CD8-positive, alpha-beta memory T cell (primary cell): ENCODE measurements at regions not wholly inside any gene's neighbourhood (a gene's known extent, or its start where the extent isn't known, plus 50 kb on each side); places are given as distances from the start of the nearest gene placed in this dataset.
A peak's percentile ranks its signal among the peaks of the same experiment; 100 is the strongest.

Experiments
- CTCF ChIA-PET: fragments of 350-600 bp; sonication (Branson Sonifier 250); formaldehyde crosslinking; loops from one replicate; lab custom pipeline; 2021; ENCODE audit warnings: antibody characterized with exemption; lab: Charles Lee
- POLR2A ChIA-PET: fragments of 350-600 bp; sonication (Branson Sonifier 250); formaldehyde crosslinking; loops from one replicate; lab custom pipeline; 2021; ENCODE audit warnings: antibody characterized with exemption; lab: Charles Lee
- DNase-seq, 5 donors: peaks; one replicate each; pipeline versions ENCODE4 v3.0.0 to v3.0.0-alpha.2; 2020 to 2022; ENCODE audit warnings: mixed read lengths in 1 of 5
- H3K27ac ChIP-seq: one replicate; pipeline ENCODE4 v1.7.0; 2013; ENCODE audit warnings: low read depth, mild to moderate bottlenecking, low read length, moderate library complexity
- H3K27me3 ChIP-seq: 2 replicates; pipeline ENCODE4 v1.7.0; 2013; ENCODE audit warnings: low read length, mild to moderate bottlenecking; ENCODE audit not compliant: insufficient read depth, poor library complexity, severe bottlenecking
- H3K36me3 ChIP-seq: 2 replicates; pipeline ENCODE4 v1.7.0; 2013; ENCODE audit warnings: mild to moderate bottlenecking, low read length, moderate library complexity; ENCODE audit not compliant: insufficient read depth
- H3K4me1 ChIP-seq: 2 replicates; pipeline ENCODE4 v1.7.0; 2013; ENCODE audit warnings: mild to moderate bottlenecking, low read length, moderate library complexity; ENCODE audit not compliant: insufficient read depth
- H3K4me3 ChIP-seq: 2 replicates; pipeline ENCODE4 v1.7.0; 2013; ENCODE audit warnings: mild to moderate bottlenecking, low read length
- H3K9me3 ChIP-seq: 2 replicates; pipeline ENCODE4 v1.7.0; 2013; ENCODE audit warnings: mild to moderate bottlenecking, low read length
- H3K27ac Mint-ChIP-seq, 8 donors: one replicate each; pipeline ENCODE4 v1.8.0; 2020 to 2021; ENCODE audit warnings: mixed read lengths in 8 of 8, mild to moderate bottlenecking in 6 of 8, inconsistent platforms in 3 of 8, moderate library complexity in 3 of 8
- H3K27me3 Mint-ChIP-seq, 2 donors: one replicate each; pipeline ENCODE4 v1.8.0; 2020 to 2021; ENCODE audit warnings: mixed read lengths in 2 of 2, mild to moderate bottlenecking in 1 of 2, moderate library complexity in 1 of 2
- H3K36me3 Mint-ChIP-seq, 3 donors: one replicate each; pipeline ENCODE4 v1.8.0; 2020 to 2021; ENCODE audit warnings: mixed read lengths in 3 of 3, inconsistent platforms in 1 of 3, mild to moderate bottlenecking in 1 of 3
- H3K4me1 Mint-ChIP-seq, 3 donors: one replicate each; pipeline ENCODE4 v1.8.0; 2020 to 2021; ENCODE audit warnings: mixed read lengths in 3 of 3, inconsistent platforms in 1 of 3, mild to moderate bottlenecking in 1 of 3
- H3K4me3 Mint-ChIP-seq, 7 donors: one replicate each; pipeline ENCODE4 v1.8.0; 2020 to 2021; ENCODE audit warnings: mixed read lengths in 7 of 7, mild to moderate bottlenecking in 6 of 7, moderate library complexity in 4 of 7, inconsistent platforms in 2 of 7
- H3K9me3 Mint-ChIP-seq, 5 donors: one replicate each; pipeline ENCODE4 v1.8.0; 2020 to 2022; ENCODE audit warnings: mixed read lengths in 5 of 5, mild to moderate bottlenecking in 3 of 5, moderate library complexity in 2 of 5, inconsistent platforms in 1 of 5

- Histone ChIP-seq H3K27me3 (no peaks in the 10 kb centered on the region), H3K36me3 (no peaks in the 10 kb centered on the region), H3K9me3 (peaks cover 4% of the 10 kb centered on the region), H3K4me3 (no peak overlapping the region), H3K4me1 (no peaks in the 10 kb centered on the region), H3K27ac (no peak overlapping the region)
- peak in 1 of 5 donors; percentile 29 for DNase-seq
- CTCF ChIA-PET: no interaction called here
- POLR2A ChIA-PET: no interaction called here
- Mint-ChIP-seq H3K4me3 (no peak overlapping the region), H3K9me3 (peaks cover 9 to 22% (median 19%) of the 10 kb centered on the region in 5 donors), H3K27ac (no peak overlapping the region), H3K27me3 (peaks cover 2 to 4% of the 10 kb centered on the region in 2 donors), H3K36me3 (no peaks in the 10 kb centered on the region), H3K4me1 (no peaks in the 10 kb centered on the region)
Measured at GRCh38 chr2:120461546-120462537, 115.9 kb downstream of the INHBB start.

GRCh38 chr2:120463527-120463926 lies 117.6 kb downstream of the INHBB start:
- POLR2A ChIA-PET: no interaction called here
- no peak overlapping the region for H3K27ac Mint-ChIP-seq
- H3K4me3 ChIP-seq: no peak overlapping the region
- H3K9me3 ChIP-seq: no peaks in the 10 kb centered on the region
- H3K27me3 ChIP-seq: no peaks in the 10 kb centered on the region
- H3K27ac ChIP-seq: no peak overlapping the region
- H3K36me3 ChIP-seq: no peaks in the 10 kb centered on the region
- CTCF ChIA-PET: no interaction called here
- no peaks in the 10 kb centered on the region for H3K4me1 ChIP-seq
- no peaks in the 10 kb centered on the region for H3K36me3 Mint-ChIP-seq
- peaks cover 4 to 5% of the 10 kb centered on the region in 2 donors for H3K27me3 Mint-ChIP-seq
- H3K9me3 Mint-ChIP-seq: peaks cover 0 to 8% (median 7%) of the 10 kb centered on the region in 5 donors
- H3K4me3 Mint-ChIP-seq: no peak overlapping the region
- H3K4me1 Mint-ChIP-seq: no peaks in the 10 kb centered on the region
- peak in 1 of 5 donors; percentile 33 for DNase-seq

- peaks cover 5 to 8% of the 10 kb centered on the region in 2 donors for H3K27me3 Mint-ChIP-seq
- no peaks in the 10 kb centered on the region for H3K4me1 Mint-ChIP-seq
- Histone ChIP-seq H3K27me3 (no peaks in the 10 kb centered on the region), H3K27ac (no peak overlapping the region), H3K9me3 (no peaks in the 10 kb centered on the region), H3K4me3 (no peak overlapping the region), H3K4me1 (no peaks in the 10 kb centered on the region), H3K36me3 (no peaks in the 10 kb centered on the region)
- peaks cover 0 to 6% (median 5%) of the 10 kb centered on the region in 5 donors for H3K9me3 Mint-ChIP-seq
- ChIA-PET CTCF (no interaction called here), POLR2A (no interaction called here)
- no peak for DNase-seq
- no peak overlapping the region for H3K4me3 Mint-ChIP-seq
- no peak overlapping the region for H3K27ac Mint-ChIP-seq
- H3K36me3 Mint-ChIP-seq: no peaks in the 10 kb centered on the region
Measured at GRCh38 chr2:120463996-120464395, 118.1 kb downstream of the INHBB start.

GRCh38 chr2:120464448-120464931 lies 118.6 kb downstream of the INHBB start:
- Histone ChIP-seq H3K4me3 (no peak overlapping the region), H3K9me3 (no peaks in the 10 kb centered on the region), H3K27me3 (no peaks in the 10 kb centered on the region), H3K36me3 (no peaks in the 10 kb centered on the region), H3K4me1 (no peaks in the 10 kb centered on the region), H3K27ac (no peak overlapping the region)
- H3K4me3 Mint-ChIP-seq: no peak overlapping the region
- POLR2A ChIA-PET: no interaction called here
- H3K36me3 Mint-ChIP-seq: no peaks in the 10 kb centered on the region
- no peaks in the 10 kb centered on the region for H3K4me1 Mint-ChIP-seq
- CTCF ChIA-PET: no interaction called here
- H3K9me3 Mint-ChIP-seq: peaks cover 0 to 4% (median under 1%) of the 10 kb centered on the region in 5 donors
- DNase-seq: peak in 1 of 5 donors; percentile 20
- peaks cover 5 to 10% of the 10 kb centered on the region in 2 donors for H3K27me3 Mint-ChIP-seq
- no peak overlapping the region for H3K27ac Mint-ChIP-seq

GRCh38 chr2:120465012-120465700 lies 119.2 kb downstream of the INHBB start:
- CTCF ChIA-PET: no interaction called here

GRCh38 chr2:120465701-120465988 lies 119.7 kb downstream of the INHBB start:
- H3K9me3 ChIP-seq: no peaks in the 10 kb centered on the region
- no peak for DNase-seq
- Mint-ChIP-seq H3K27ac (no peak overlapping the region), H3K27me3 (peaks cover 5 to 10% of the 10 kb centered on the region in 2 donors), H3K9me3 (no peaks in the 10 kb centered on the region), H3K4me3 (no peak overlapping the region), H3K36me3 (no peaks in the 10 kb centered on the region), H3K4me1 (no peaks in the 10 kb centered on the region)
- CTCF ChIA-PET: no interaction called here
- no peaks in the 10 kb centered on the region for H3K27me3 ChIP-seq
- no peaks in the 10 kb centered on the region for H3K36me3 ChIP-seq
- H3K4me1 ChIP-seq: no peaks in the 10 kb centered on the region
- H3K27ac ChIP-seq: no peak overlapping the region
- no peak overlapping the region for H3K4me3 ChIP-seq
- POLR2A ChIA-PET: no interaction called here

More at GRCh38 chr2:120465012-120465700, 119.2 kb downstream of the INHBB start:
- Mint-ChIP-seq H3K4me3 (no peak overlapping the region), H3K27ac (no peak overlapping the region), H3K36me3 (no peaks in the 10 kb centered on the region), H3K27me3 (peaks cover 5 to 10% of the 10 kb centered on the region in 2 donors), H3K9me3 (no peaks in the 10 kb centered on the region), H3K4me1 (no peaks in the 10 kb centered on the region)
- no peaks in the 10 kb centered on the region for H3K27me3 ChIP-seq
- no peak overlapping the region for H3K27ac ChIP-seq
- no peaks in the 10 kb centered on the region for H3K36me3 ChIP-seq
- POLR2A ChIA-PET: no interaction called here
- H3K9me3 ChIP-seq: no peaks in the 10 kb centered on the region
- no peak overlapping the region for H3K4me3 ChIP-seq
- H3K4me1 ChIP-seq: no peaks in the 10 kb centered on the region
- peak in 1 of 5 donors; percentile 10 for DNase-seq

- no peak overlapping the region for H3K27ac ChIP-seq
- CTCF ChIA-PET: no interaction called here
- no peaks in the 10 kb centered on the region for H3K4me1 Mint-ChIP-seq
- DNase-seq: peak in 1 of 5 donors; percentile 44
- no peak overlapping the region for H3K4me3 Mint-ChIP-seq
- no peaks in the 10 kb centered on the region for H3K27me3 ChIP-seq
- peaks cover 3 to 10% of the 10 kb centered on the region in 2 donors for H3K27me3 Mint-ChIP-seq
- H3K36me3 Mint-ChIP-seq: no peaks in the 10 kb centered on the region
- H3K9me3 Mint-ChIP-seq: no peaks in the 10 kb centered on the region
- H3K4me1 ChIP-seq: no peaks in the 10 kb centered on the region
- POLR2A ChIA-PET: no interaction called here
- H3K36me3 ChIP-seq: no peaks in the 10 kb centered on the region
- H3K4me3 ChIP-seq: no peak overlapping the region
- H3K27ac Mint-ChIP-seq: no peak overlapping the region
- H3K9me3 ChIP-seq: no peaks in the 10 kb centered on the region
Measured at GRCh38 chr2:120465989-120466703, 120.2 kb downstream of the INHBB start.
